NCI-H1092 treated with DMSO at 0.1 percent for 48 hours (cell line): ENCODE measurements at regions not wholly inside any gene's neighbourhood (a gene's known extent, or its start where the extent isn't known, plus 50 kb on each side); places are given as distances from the start of the nearest gene placed in this dataset.

Experiments used
- DNase-seq: peaks from one replicate; lab custom pipeline; 2025; lab: John Stamatoyannopoulos, UW

DNA sequence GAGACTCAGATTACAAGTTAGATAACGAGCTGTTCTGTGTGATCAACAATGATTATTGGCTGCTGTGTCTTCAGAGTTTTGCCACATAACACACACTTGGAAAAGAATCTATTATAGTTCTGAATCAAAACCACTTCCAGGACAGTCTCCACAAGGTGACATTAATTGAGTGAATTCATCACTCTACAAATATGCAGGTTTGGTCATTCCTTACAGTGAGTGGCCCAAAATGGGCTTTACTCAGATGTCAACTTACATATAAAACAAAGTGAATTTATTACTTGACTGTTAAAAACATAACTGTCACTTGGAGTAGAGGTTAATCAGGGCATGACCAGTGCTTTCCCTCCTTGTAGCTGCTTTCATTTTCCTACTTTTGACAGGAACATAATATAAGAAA is 984.3 kb downstream of the REEP3 start:
- DNase-seq = no peak

DNA sequence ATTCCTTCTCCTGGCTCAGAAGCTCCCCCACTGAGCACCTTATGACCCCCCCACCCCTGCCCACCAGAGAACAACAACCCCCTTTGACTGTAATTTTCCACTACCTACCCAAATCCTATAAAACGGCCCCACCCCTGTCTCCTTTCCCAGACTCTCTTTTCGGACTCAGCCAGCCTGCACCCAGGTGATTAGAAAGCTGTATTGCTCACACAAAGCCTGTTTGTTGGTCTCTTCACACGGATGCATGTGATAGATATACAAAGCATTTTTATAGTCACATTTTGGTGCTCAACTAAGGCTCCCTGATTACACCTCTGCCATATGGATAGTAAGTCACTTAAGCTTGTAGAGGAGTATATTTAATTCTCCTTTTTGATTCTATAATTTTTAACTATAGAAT is 985.8 kb downstream of the REEP3 start:
- DNase-seq = no peak

DNA sequence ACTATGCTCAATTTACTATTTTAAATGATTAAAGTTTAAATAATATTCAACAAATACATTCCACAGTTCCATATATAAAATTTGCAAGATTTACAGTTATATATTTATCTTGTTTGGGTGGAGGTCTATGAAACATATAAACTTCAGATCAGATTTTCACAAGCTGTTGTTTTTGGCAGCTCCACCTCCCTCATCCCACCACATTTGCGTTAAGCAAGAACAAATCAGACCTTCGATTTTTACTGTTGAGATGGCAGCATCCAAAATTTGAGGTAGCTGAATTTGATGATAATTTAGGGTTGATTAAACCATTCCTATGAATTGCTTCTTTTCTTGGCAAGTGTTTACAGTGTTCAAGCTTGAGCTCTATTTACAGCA is 986.4 kb downstream of the REEP3 start:
- no peak for DNase-seq

DNA sequence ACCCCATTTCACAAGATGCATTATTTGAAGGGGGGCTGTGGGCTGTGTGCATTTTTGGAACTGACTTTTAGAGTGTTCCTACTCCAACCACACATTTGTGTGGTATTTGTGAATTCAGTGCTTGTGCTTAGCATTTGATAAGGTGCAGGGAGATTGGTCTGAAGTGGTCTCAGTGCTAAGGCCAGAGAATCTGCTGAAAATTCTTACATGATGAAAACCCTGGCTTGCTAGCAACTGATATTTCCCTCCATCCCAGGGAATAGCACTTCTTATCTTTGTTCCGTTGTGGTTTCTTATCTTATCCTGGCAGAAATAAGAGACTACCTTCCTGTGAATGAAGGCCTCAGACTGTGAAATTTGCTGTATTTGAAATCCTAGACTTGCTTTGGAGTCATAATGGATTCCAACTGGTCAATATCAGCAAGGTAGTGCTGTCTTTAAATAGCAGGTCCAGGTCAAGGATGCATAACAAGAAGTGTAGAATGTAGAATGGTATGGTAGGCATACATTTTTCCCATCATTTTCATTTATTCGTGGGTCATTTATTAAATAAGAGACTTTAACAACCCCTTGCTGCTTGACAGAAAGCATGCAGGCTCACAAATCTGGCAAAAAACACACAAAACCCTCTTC is 986.9 kb downstream of the REEP3 start:
- DNase-seq = no peak

DNA sequence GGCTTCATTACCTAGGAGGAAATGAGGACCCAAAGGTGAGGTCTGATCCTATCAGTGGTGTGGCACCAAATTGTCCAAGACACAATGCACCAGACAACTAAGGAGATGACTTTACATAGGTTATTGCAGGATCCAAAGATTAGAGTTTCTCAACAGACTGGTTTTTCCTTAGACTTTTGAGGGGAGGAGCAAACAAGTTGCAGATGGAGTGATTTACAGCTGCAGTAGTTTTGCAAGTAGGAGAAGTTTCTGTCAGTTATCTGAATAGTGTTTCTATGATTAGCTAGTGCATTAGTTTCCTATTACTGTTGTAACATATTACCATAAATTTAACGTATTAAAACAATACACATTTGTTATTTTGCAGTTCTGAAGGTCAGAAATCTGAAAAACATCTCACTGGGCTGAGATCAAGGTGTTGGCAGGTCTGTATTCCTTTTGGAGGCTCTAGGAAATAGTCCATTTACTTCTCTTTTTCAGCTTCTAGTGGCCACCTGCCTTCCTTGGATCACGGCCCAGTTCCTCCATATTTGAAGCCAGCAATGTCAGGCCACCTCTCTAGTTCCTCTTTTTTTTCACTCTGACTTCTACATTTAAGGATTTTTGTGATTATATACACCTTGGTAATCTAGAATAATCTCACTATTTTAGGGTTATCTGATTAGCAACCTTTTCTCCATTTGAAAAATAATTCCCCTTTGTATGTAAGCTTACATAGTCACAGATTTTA is 994.9 kb downstream of the REEP3 start:
- peak; percentile 2 for DNase-seq

DNA sequence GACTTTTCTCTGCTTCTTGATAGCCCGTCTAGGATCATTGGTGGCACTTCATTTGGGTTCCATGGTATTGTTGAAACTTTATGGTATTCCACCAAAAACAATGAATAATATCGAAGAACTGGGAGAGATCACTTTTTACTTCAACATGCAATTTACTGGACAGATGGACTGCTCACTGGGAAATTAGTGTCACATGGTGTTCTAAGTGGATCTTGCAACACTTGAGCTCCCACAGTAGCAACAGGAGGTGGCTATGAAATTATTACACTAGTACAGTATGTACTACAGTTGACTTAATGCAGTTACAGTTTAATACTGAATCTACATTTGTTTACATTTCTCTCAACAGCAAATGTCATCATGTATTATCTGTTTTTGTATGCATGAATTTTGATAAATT is 997.3 kb downstream of the REEP3 start:
- DNase-seq = no peak

DNA sequence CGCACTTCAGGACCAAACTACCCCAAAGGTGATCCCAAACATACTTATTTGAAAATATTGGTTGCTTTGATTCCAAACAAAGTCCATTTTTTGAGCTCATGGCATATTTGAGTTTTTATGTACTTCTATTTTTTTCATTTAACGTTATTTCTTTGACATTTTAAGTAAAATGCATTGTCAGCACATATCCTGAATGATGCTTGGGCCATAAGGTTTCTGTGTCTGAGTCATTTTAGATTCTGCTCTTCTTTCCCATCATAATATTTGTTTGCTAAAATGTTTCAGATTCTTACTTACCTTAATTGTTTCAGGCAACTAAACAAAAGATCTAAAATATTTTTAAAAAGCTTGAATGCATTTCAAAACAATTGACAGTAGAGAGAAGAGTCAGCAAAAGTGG is 998.2 kb downstream of the REEP3 start:
- no peak for DNase-seq

DNA sequence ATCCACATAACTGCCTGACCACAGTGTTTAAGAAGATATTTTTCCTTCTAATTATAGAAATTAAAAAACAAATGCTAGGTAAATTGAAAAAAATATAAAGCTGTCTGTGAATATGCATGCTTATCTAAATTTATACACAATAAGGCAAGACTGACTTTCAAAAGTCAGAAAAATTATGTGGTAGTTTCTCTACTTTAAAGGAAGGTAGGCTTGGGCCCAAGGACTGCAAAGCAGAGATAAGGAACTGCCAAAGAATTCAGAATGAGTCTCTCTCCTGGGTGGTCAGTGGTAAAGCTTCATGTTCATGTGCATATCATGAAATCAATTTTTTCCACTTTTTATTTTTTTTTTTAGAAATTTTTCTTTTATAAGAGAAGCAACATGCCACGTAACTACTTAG is 998.6 kb downstream of the REEP3 start:
- no peak for DNase-seq

DNA sequence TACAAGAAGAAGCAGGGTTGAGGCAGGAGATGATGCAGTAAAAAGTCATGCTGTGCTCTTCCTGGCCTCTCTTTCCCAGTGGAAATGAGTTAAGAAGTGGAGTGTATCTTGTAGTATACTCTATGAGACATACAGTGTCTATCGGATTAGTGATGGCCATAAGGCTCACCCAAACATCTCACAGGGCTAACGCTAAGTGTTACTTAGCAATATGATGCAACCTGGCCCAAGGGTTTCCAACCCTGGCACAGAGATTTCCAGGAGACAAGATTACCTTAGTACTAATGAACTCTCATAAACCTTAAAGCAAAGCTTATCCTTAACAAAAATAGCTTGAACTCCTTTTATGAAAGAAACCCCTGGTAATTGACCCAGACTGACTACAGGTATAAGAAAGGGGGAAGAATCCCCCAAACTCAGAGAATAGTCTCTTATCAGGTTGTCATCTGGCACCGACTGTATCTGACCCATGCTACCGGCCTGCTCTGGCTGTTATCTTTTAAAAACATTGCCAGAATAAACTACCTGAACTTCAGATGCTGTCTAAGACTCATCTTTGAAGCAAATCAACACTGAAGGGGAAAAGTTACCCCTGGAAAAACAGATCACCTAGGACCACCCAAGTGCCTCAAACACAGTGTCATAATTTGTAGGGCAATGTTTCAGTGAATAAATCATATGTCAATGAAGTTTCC is 1002.0 kb downstream of the REEP3 start:
- DNase-seq = no peak

DNA sequence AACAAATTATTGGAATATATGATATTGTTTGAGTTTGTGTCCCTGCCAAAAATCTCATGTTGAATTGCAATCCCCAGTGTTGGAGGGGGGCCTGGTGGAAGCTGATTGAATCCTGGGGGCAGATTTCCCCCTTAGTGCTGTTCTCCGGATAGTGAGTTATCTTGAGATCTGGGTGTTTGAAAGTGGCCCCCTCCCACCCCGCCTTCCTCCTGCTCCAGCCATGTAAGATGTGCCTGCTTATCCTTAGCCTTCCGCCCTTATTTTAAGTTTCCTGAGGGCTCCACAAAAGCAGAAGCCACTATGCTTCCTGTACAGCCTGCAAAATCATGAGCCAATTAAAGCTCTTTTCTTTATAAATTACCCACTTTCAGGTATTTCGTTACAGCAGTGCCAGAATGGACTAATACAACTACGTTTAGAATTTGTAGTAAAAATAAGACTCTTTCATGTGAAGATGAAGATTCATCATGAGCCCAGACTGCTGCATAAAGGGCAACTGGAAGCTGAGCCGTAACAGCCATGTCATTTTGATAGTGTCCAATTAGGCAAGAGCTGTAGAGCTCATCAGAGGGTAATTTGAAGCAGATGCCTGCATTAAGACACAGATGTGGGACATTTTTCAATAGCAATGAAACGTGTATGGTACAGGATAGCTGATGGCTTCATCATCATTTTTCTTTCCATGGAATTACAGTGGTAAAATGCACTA is 1007.2 kb downstream of the REEP3 start:
- no peak for DNase-seq

DNA sequence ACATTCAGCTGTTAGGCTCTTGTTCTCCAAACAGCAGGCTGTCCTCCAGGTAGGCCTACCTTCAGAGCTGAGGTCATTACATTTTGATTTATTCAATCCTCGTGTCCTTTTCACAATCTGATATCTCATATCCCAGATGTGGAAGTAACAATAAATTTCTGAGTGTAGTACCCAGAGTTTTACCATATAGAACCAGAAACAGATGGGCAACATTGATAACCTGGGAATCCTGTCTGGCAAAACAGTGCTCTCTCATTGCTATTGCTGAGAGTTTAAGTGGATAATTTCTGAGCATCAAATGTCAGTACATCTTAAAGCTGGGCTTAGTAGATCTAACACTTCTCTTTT is 1007.8 kb downstream of the REEP3 start:
- no peak for DNase-seq

DNA sequence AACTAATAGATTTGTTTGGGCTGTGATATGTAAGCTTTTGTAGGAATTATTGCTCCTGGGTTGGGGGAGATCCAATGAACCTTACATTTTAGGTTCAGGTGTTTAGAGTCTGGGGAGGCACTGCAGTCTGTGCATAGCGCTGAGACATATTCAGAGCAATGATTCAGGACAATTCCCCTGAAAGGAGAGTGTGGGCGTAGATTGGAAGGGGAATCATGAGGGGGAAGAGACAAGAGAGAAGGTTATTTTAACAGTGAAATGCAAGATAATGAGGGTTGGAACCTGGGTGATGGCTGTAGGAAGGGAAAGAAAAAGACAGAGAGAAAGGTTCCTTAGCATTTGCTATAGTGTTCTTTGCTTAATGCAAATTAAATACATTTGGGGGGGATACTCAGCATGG is 1013.4 kb downstream of the REEP3 start:
- DNase-seq = no peak

DNA sequence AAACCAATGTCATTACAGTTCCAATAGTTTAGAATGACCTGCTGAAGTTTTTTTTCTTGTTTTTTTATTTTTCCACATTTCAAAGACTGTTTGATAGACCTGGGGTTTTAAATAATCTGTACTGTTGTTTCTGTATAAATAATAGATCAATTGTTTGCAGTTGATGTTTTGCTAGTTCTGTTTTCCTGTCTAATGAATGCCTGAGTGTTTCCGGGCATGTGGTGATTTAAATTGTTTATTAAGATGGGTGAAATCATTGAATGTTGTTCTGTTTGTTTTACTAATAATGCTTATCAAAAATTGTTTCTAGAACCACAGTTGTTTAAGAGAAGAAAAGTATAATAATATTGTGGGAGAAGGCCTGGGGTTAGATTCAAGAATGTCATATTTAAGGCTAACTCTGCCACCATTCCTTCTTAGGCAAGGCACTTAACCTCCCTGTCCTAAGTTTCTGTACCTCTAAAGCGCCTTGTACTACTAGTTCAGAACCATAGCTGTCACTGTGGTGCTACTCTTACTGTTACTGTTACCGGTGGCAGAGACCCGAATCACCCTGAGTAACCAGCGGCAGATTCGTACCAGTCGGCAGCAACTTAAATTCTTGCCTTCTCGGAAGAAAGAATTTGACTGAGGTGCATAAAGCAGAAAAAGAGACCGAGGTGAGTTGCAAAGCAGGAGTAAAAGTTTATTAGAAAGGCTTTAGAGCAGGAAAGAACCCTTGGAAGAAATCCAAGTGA is 1014.1 kb downstream of the REEP3 start:
- DNase-seq = no peak

DNA sequence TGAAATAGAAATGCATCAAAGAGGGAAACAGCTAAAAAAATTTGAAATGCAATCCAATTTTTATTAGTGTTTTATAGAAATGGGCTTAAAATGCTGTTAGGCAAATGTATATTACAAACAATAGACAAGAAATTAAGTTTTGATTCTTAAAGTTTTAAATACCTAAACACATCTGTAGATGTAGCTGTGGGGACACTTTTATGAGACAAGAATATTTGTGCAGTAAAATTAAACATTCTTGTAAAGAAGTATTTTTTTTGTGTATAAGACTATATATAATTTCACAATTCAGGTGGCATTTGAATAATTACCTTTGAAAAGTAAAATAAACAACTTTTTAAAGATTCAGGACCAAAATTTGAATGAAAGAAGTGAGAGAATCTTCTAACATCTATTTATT is 1015.9 kb downstream of the REEP3 start:
- DNase-seq = no peak

DNA sequence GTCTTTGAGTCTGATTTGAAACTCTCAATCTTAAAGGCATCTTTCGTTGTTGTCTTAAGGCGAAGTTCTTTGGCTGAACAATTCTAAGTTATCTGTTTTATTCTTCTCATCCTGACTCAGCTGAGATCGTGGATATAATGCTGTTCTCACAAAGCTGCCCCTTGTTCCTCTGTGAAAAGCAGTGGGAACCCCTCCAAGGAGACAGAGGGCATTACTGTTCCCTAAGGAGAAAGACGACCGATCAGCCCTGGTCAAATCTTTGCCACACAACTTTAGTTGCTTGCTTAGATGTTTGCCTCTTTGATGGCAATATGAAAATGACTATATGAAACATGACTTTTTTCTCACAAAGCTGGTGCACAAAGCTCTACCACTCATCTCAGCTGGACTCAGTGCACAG is 1016.7 kb downstream of the REEP3 start:
- no peak for DNase-seq

DNA sequence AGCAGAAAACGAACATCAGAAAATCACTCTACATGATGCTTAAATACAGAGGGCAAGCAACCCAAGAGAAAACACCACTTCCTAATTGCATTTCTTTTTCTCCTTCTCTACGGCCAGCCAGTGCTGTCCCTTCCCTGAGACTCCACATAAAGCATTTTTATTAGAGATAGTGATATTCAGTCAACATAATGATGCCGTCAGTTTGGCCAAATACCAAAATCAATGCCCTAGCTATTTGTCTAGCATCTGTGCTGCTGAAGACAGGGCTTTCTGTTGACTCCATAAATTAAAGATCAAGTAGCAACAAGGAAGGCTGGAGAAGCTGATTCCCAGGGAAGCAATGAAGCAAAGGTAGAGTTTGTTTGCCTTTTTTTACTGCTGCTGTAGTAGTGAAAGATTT is 1024.9 kb downstream of the REEP3 start:
- no peak for DNase-seq

DNA sequence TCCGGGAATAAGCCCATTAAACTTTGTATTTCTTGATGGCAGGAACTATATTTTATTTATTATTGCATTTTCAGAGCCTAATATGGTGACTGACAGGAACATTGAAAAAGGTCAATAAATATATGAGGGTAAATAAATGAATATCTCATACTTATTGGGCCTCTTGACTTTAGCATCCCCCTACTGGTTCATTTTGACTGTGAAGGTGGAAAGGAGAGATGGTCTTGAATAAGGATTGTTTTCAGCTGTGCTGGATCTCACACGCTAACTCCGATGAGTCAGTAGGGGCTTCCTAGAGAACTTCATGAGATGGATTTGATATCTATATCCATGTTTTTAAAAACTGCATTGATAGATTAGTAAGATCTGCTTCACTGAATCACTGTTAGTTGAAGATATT is 1026.0 kb downstream of the REEP3 start:
- no peak for DNase-seq

DNA sequence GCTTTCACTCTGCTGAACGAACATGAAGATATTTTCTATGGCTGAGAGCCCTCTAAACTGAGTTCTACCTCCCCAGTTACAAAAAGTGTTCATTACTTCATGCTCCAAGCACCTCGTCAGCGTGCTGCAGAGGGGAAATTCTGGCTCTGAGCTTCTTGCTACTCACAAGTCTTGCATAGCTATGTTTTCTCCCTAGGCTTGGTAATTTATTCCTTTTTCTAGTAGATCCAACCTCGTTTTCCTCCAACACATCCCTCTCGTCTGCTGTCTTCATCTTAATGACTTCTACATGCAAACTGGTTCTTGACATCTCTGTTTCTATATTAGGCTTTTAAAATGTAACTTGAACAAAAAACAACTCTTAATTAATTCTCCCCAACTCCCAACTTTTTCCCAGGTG is 1034.5 kb downstream of the REEP3 start:
- no peak for DNase-seq

DNA sequence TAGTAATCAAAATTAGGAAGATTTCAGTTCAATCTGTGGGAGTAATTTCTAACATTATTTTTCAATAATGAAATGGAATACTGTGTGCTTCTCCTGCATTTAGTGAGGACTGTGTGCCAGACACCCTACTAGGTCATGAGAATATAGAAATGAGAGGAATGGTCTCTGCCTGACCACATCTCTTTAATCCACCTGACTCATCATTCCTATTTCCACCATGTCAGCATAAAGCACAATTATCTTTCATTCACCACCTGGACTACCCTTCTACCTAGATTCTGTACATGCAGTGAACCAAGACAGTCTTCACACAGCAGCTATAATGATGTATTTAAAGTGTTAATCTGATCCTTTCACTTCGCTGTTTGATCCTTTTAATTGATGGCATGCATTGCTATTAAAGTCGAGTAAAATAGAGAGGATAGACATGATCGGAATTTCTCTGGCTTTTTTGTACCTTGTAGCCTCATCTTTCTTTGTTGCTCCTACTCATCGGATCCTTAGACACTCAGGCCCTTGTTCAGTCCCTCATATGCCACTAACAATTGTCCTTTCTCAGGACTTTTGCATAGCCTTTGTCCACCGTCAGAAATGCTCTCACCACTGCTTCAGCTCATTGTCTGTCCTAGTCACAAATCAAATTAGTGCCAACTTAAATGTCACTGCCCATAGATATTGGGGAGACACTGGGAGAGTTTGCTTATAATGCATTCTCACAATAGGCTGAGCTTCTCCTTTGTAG is 1037.1 kb downstream of the REEP3 start:
- no peak for DNase-seq

DNA sequence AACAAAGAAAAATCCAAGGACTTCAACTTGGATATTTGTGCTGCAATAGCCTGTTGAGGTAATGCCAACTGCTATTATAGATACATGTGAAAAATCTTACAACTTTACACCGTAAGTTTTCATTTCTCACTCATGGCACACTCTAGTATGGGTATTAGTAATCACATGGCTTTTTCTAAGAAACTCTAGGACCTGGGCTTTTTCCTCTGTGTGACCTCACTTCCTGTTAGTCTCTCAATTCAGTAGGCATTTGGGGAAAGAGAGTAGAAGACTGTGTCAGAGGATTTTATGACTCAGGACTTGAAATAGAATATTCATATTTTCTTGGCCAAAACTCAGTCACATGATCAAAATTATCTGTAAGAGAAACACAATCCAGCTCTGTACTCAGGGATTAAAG is 1049.9 kb downstream of the REEP3 start:
- DNase-seq = no peak

DNA sequence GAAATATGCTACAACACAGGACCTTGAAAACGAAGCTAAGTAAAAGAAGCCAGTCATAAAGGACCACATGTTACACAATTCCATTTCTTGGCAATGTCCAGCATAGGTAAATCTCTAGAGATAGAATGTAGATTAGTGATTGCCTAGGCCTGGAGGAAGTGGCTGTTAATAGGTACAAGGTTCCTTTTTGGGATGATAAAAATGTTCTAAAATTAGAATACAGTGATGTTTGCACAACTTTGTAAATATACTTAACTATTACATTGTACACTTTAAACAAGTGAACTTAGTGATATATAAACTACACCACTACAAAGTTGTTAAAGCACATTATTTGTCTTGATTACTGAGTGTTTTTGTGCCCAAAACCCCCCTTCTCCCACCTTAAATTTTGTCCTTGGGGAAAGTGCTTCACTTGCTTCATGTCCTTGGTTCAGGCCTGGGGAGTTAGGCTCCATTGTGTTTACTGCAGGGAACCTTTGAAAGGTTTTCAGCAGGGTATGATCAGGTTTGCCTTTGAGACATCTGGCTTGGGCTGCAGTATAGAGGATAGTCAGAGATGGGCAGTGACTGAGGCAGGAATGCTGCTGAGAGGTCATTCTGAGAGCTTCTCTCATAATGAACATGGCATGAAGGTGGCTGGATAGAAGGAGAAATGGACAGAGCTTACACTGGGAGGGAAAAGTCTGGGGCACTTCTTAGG is 1052.6 kb downstream of the REEP3 start:
- no peak for DNase-seq
